HepG2 (cell line): ENCODE measurements at regions not wholly inside any gene's neighbourhood (a gene's known extent, or its start where the extent isn't known, plus 50 kb on each side); places are given as distances from the start of the nearest gene placed in this dataset.

ENCODE experiments used
- ATAC-seq: fragments of 200-7000 bp; cut with Tn5 transposase; 3 replicates; pipeline ENCODE4 v1.9.1; 2020; ENCODE audit warnings: mild to moderate bottlenecking, moderate library complexity
- BruUV-seq: library from RNA; stranded (reverse); fragments of 400-500 nt; replicated peaks from 2 replicates; lab custom pipeline; 2021; lab: Mats Ljungman, UMichigan
- CTCF ChIA-PET: fragments of 300-600 bp; formaldehyde crosslinking; extraction: SDS; loops from one replicate; lab custom pipeline; 2021; ENCODE audit warnings: low total read pairs, inconsistent platforms, low intra/inter-chr PET ratio; lab: Yijun Ruan, JAX
- POLR2A ChIA-PET: fragments of 350-600 bp; sonication (Branson Sonifier 250); formaldehyde crosslinking; loops from one replicate; lab custom pipeline; 2020; ENCODE audit warnings: antibody characterized with exemption, inconsistent platforms; lab: Yijun Ruan, JAX
- DNase-seq: peaks from one replicate; pipeline ENCODE4 v3.0.0-alpha.2; 2015; ENCODE audit warnings: low spot score
- FAIRE-seq: peaks from 3 replicates; lab custom pipeline; 2011; peaks lifted over from hg19 to GRCh38; lab: Jason Lieb, UNC
- H2AFZ ChIP-seq: one replicate; pipeline ENCODE4 v1.6.1; 2011; ENCODE audit warnings: low read length, inconsistent platforms
- H3K27ac ChIP-seq: fragments of 300-600 bp; 3 replicates; pipeline ENCODE4 v1.8.0; 2011; ENCODE audit warnings: mixed run types, mild to moderate bottlenecking, mixed read lengths, low read length, inconsistent platforms; ENCODE audit not compliant: insufficient read depth; ENCODE audit errors: extremely low read length
- H3K27me3 ChIP-seq, 2 experiments: fragments of 200-600 bp in 1 of 2; 2 replicates in 1 of 2; 3 replicates in 1 of 2; pipeline versions ENCODE4 v1.6.0 to v1.8.0; 2011; ENCODE audit warnings: low read length in 2 of 2, mild to moderate bottlenecking in 2 of 2, moderate library complexity in 2 of 2, inconsistent platforms in 1 of 2; ENCODE audit not compliant: insufficient read depth in 2 of 2, control insufficient read depth in 1 of 2
- H3K36me3 ChIP-seq, 2 experiments: fragments of 200-600 bp in 1 of 2; replicated peaks in 1 of 2; 2 replicates in 1 of 2; 3 replicates in 1 of 2; pipeline versions ENCODE4 v1.5.1 to v1.8.0; 2011; ENCODE audit warnings: low read length in 2 of 2, inconsistent platforms in 1 of 2; ENCODE audit not compliant: insufficient read depth in 2 of 2, control insufficient read depth in 1 of 2
- H3K4me1 ChIP-seq: 2 replicates; pipeline ENCODE4 v1.5.1; 2012; ENCODE audit warnings: low read length, inconsistent platforms; ENCODE audit not compliant: insufficient read depth
- H3K4me2 ChIP-seq: 2 replicates; pipeline ENCODE4 v1.6.0; 2011; ENCODE audit warnings: low read depth, low read length, inconsistent platforms
- H3K4me3 ChIP-seq, 3 experiments: fragments of 200-600 bp in 1 of 3; sonication (generic), shearing (Covaris generic) in 1 of 3; replicated peaks in 1 of 3; 2 replicates each; pipeline ENCODE4 v1.5.1; 2011 to 2016; ENCODE audit warnings: low read length in 3 of 3, inconsistent platforms in 2 of 3, low read depth in 2 of 3, mild to moderate bottlenecking in 2 of 3, control low read depth in 1 of 3, mixed read lengths in 1 of 3; ENCODE audit not compliant: insufficient read depth in 1 of 3
- H3K79me2 ChIP-seq: one replicate; pipeline ENCODE4 v1.6.1; 2011; ENCODE audit warnings: low read length, inconsistent platforms; ENCODE audit not compliant: insufficient read depth
- H3K9ac ChIP-seq: 2 replicates; pipeline ENCODE4 v1.6.0; 2011; ENCODE audit warnings: mild to moderate bottlenecking, low read depth, low read length, inconsistent platforms; ENCODE audit not compliant: insufficient read depth
- H3K9me3 ChIP-seq: 2 replicates; pipeline ENCODE4 v1.5.1; 2012; ENCODE audit warnings: mild to moderate bottlenecking, low read length
- H4K20me1 ChIP-seq: 2 replicates; pipeline ENCODE4 v1.6.0; 2011; ENCODE audit warnings: inconsistent platforms, mild to moderate bottlenecking, low read length, moderate library complexity; ENCODE audit not compliant: insufficient read depth
- CENPBD1 ChIP-seq: sonication (generic); formaldehyde crosslinking; IDR thresholded peaks from 2 replicates; pipeline ENCODE4 v1.8.0; 2022; ENCODE audit warnings: missing genetic modification reagents, low read depth, mild to moderate bottlenecking, borderline replicate concordance
- EP300 ChIP-seq, 3 experiments: sonication (generic) in 1 of 3; formaldehyde crosslinking in 1 of 3; IDR thresholded peaks; 2 replicates each; pipeline versions ENCODE4 v1.5.1 to v1.6.1; 2011 to 2020; ENCODE audit warnings: low read depth in 2 of 3, low read length in 2 of 3, borderline replicate concordance in 1 of 3, improper control_type of control experiment in 1 of 3, mild to moderate bottlenecking in 1 of 3, missing genetic modification reagents in 1 of 3, moderate library complexity in 1 of 3
- MAFF ChIP-seq: IDR thresholded peaks from 2 replicates; pipeline ENCODE4 v1.6.1; 2011; ENCODE audit warnings: low read depth, low read length, improper control_type of control experiment
- MAFK ChIP-seq, 2 experiments: IDR thresholded peaks in 1 of 2; conservative IDR thresholded peaks in 1 of 2; 2 replicates each; pipeline ENCODE4 v1.6.1; 2011; ENCODE audit warnings: improper control_type of control experiment in 2 of 2, low read length in 2 of 2
- MBD4 ChIP-seq: IDR thresholded peaks from 2 replicates; pipeline ENCODE4 v1.6.1; 2012; ENCODE audit warnings: low read length, inconsistent platforms, borderline replicate concordance
- MLLT10 ChIP-seq: sonication (generic); formaldehyde crosslinking; IDR thresholded peaks from 2 replicates; pipeline ENCODE4 v1.4.0; 2020; ENCODE audit warnings: missing genetic modification reagents
- SP4 ChIP-seq: sonication (generic); formaldehyde crosslinking; IDR thresholded peaks from 2 replicates; pipeline ENCODE4 v1.8.1; 2023; ENCODE audit warnings: mild to moderate bottlenecking, missing genetic modification reagents
- SRF ChIP-seq: IDR thresholded peaks from 2 replicates; pipeline ENCODE4 v1.6.1; 2011; ENCODE audit warnings: mild to moderate bottlenecking, low read depth, low read length, moderate library complexity
- STAG1 ChIP-seq: sonication (generic); formaldehyde crosslinking; IDR thresholded peaks from 2 replicates; pipeline ENCODE4 v1.4.0; 2020; ENCODE audit warnings: missing genetic modification reagents
- TGIF2 ChIP-seq: IDR thresholded peaks from 2 replicates; pipeline ENCODE4 v1.6.1; 2016; ENCODE audit warnings: control low read depth, missing compliant biosample characterization
- ZBTB7A ChIP-seq: sonication (generic); formaldehyde crosslinking; IDR thresholded peaks from 2 replicates; pipeline ENCODE4 v1.8.0; 2022; ENCODE audit warnings: mild to moderate bottlenecking, missing genetic modification reagents
- ZNF101 ChIP-seq: sonication (generic); formaldehyde crosslinking; IDR thresholded peaks from 2 replicates; pipeline ENCODE4 v1.4.0; 2020; ENCODE audit warnings: mild to moderate bottlenecking, low read depth, missing genetic modification reagents, borderline replicate concordance
- ZNF17 ChIP-seq: sonication (generic); formaldehyde crosslinking; IDR thresholded peaks from 2 replicates; pipeline ENCODE4 v1.5.0; 2020; ENCODE audit warnings: mild to moderate bottlenecking, missing genetic modification reagents
- ZNF296 ChIP-seq: sonication (generic); formaldehyde crosslinking; conservative IDR thresholded peaks from 2 replicates; pipeline ENCODE4 v1.5.0; 2020; ENCODE audit warnings: mild to moderate bottlenecking, missing genetic modification reagents
- ZNF3 ChIP-seq: IDR thresholded peaks from 2 replicates; pipeline ENCODE4 v1.7.0; 2017; ENCODE audit warnings: inconsistent platforms
- ZNF326 ChIP-seq: sonication (generic); formaldehyde crosslinking; IDR thresholded peaks from 2 replicates; pipeline ENCODE4 v1.4.0; 2020; ENCODE audit warnings: missing genetic modification reagents, borderline replicate concordance
- WGBS: methylation state at CpG from one replicate; pipeline ENCODE4 v1.1.6; 2017; ENCODE audit warnings: low lambda C conversion rate; 5-methylcytosine and 5-hydroxymethylcytosine counted together
- in situ Hi-C: cut with HindIII; loops from 2 replicates; pipeline ENCODE4 v1.10.0; 2017; ENCODE audit warnings: low pct_unique_long_range_greater_than_20kb; ENCODE audit not compliant: extremely low pct_ligation_motif_present
- intact Hi-C: fragments of 100-400 bp; cut with micrococcal nuclease; formaldehyde crosslinking; loops from one replicate; pipeline ENCODE4 v1.10.0; 2022; ENCODE audit not compliant: unreplicated experiment

- TF ChIP-seq ZBTB7A (CRISPR knock-in tag): no peak
- no peak for TF ChIP-seq ZNF296 (CRISPR knock-in tag)
- TF ChIP-seq, all 625 proteins: peak for 0
Measured at GRCh38 chr1:87985071-87985470, 656.4 kb downstream of the LMO4 start (continued).

GRCh38 chr1:87986130-87986866 lies 657.6 kb downstream of the LMO4 start:
- ChIA-PET CTCF (no interaction called here), POLR2A (no interaction called here)
- TF ChIP-seq STAG1 (CRISPR knock-in tag) (peak; percentile 41; the same call in 1 of the 2 replicates), MAFF (peak; percentile 52), MAFK (conservative IDR thresholded peaks at IDR 0.05 in 1 of 2, IDR thresholded peaks at IDR 0.05 in 1 of 2; ENCODE audit: low read length in 2 of 2) (peak; percentile 33 to 65; a peak in 2 of 4 replicates), SP4 (CRISPR knock-in tag) (no peak), SRF (0 out of 2 replicates have a peak, but pooled peaks have one; percentile 42)
- Histone ChIP-seq H3K9ac (no peak overlapping the region), H3K4me1 (no peaks in the 10 kb centered on the region), H4K20me1 (no peaks in the 10 kb centered on the region), H3K4me3 (no peak overlapping the region), H3K4me2 (no peak overlapping the region), H3K36me3 (no peaks in the 10 kb centered on the region), H2AFZ (no peak overlapping the region), H3K9me3 (no peaks in the 10 kb centered on the region), H3K27me3 (peaks cover 0 to 4% of the 10 kb centered on the region in 2 experiments; a peak in 1 of 5 replicates), H3K79me2 (no peaks in the 10 kb centered on the region), H3K27ac (no peak overlapping the region)
- FAIRE-seq: no peak
- no peak for ATAC-seq
- WGBS: 0% methylated on average over 6 of the region's 6 CpGs
- intact Hi-C loops: no loop called here
- in situ Hi-C loops: no loop called here
- no TSS peak for BruUV-seq
- no peak for DNase-seq

- no peaks in the 10 kb centered on the region for H3K4me1 ChIP-seq
- no peaks in the 10 kb centered on the region for H3K9me3 ChIP-seq
- WGBS: 22% methylated on average over 2 of the region's 2 CpGs
- H3K9ac ChIP-seq: no peak overlapping the region
- POLR2A ChIA-PET: no interaction called here
- no peak overlapping the region for H2AFZ ChIP-seq
- no peaks in the 10 kb centered on the region for H4K20me1 ChIP-seq
- CTCF ChIA-PET: no interaction called here
- in situ Hi-C loops: no loop called here
- H3K36me3 ChIP-seq: no peaks in the 10 kb centered on the region
- BruUV-seq: no TSS peak
- intact Hi-C loops: no loop called here
- no peaks in the 10 kb centered on the region for H3K27me3 ChIP-seq
- H3K27ac ChIP-seq: no peak overlapping the region
- H3K4me3 ChIP-seq: no peak overlapping the region
- no peak for FAIRE-seq
- H3K79me2 ChIP-seq: no peaks in the 10 kb centered on the region
- no peak for DNase-seq
- H3K4me2 ChIP-seq: no peak overlapping the region
- ATAC-seq: no peak
- TF ChIP-seq ZNF3 (CRISPR knock-in tag) (no peak), MBD4 (no peak), TGIF2 (CRISPR knock-in tag) (no peak), ZNF17 (CRISPR knock-in tag) (no peak), EP300 (IDR thresholded peaks at IDR 0.05; ENCODE audit: low read depth in 2 of 2, low read length in 2 of 2) (no peak), EP300 (CRISPR knock-in tag; IDR thresholded peaks at IDR 0.05; ENCODE audit: borderline replicate concordance) (no peak), ZNF326 (CRISPR knock-in tag) (no peak), CENPBD1 (CRISPR knock-in tag) (no peak), MLLT10 (CRISPR knock-in tag) (no peak), ZNF101 (CRISPR knock-in tag) (no peak), MAFF (no peak)
Measured at GRCh38 chr1:87989346-87989745, 660.7 kb downstream of the LMO4 start.
